ENCODE measurements at regions not wholly inside any gene's neighbourhood (a gene's known extent, or its start where the extent isn't known, plus 50 kb on each side); places are given as distances from the start of the nearest gene placed in this dataset.

DNA sequence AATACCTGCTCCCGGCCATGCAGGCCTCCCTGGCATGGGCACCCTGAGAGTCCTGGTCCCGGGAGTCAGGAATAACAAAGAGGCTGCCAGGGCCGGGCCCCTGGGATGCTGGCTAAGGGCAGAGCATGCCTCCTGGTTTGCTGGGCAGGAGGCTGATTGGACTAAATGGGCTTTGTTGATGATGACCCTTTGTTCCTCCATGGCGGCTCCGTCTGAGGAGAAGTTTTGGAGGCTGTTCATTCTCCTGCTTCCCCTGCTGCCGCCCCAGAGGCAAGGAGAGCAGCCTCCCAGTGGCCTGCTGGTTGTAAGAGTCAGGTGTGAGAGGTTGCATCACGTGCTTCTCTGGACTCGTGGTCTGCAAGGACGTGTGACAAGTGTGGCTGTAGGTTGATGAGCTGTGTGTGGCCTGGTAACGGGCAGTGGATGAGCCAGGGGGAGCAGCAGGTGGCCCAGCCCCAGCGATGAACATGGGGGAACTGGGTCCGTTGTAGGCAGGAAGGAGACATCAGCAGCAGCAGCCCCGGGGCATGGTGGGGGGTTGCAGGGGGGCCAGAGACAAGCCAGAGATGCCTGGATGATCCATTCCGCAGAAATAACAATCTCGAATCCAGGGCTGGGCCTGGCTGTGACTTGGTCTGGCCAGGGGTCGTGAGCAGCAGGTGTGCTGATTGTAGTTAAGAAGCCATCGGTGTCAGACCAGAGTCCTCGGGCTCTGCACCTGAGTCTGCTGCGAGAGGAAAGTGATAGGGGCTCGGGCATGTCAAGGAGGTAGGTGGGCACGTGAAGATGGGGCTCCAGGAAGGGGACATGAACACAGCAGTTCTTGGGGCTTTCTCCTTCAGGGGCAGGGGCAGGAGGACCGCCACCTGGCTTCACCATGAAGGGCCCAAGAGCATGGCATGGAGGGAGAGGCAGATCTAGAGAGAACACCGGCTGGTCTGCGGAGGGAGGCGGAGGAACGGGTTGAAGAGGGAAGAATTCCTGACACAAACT lies 101.4 kb downstream of the TNFRSF13B start:
- TF ChIP-seq ZNF8 (CRISPR knock-in tag; IDR thresholded peaks at IDR 0.05) (no peak), ARNTL (CRISPR knock-in tag; IDR thresholded peaks at IDR 0.05; ENCODE audit: borderline replicate concordance, low read depth) (no peak), ZNF70 (CRISPR knock-in tag; IDR thresholded peaks at IDR 0.05) (no peak), BACH2 (CRISPR knock-in tag; IDR thresholded peaks at IDR 0.05; ENCODE audit: borderline replicate concordance) (no peak), SNAI2 (CRISPR knock-in tag; IDR thresholded peaks at IDR 0.05) (no peak), GLIS3 (CRISPR knock-in tag; IDR thresholded peaks at IDR 0.05) (no peak), CSDC2 (CRISPR knock-in tag; IDR thresholded peaks at IDR 0.05) (no peak)
- TF ChIP-seq, protein P1, sequence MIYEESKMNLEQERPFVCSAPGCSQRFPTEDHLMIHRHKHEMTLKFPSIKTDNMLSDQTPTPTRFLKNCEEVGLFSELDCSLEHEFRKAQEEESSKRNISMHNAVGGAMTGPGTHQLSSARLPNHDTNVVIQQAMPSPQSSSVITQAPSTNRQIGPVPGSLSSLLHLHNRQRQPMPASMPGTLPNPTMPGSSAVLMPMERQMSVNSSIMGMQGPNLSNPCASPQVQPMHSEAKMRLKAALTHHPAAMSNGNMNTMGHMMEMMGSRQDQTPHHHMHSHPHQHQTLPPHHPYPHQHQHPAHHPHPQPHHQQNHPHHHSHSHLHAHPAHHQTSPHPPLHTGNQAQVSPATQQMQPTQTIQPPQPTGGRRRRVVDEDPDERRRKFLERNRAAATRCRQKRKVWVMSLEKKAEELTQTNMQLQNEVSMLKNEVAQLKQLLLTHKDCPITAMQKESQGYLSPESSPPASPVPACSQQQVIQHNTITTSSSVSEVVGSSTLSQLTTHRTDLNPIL (CRISPR knock-in tag; IDR thresholded peaks at IDR 0.05; ENCODE audit: low read depth): no peak

Data from SK-N-SH treated with all-trans-retinoic acid at 6 μM for 48 hours (cell line).